Esophagus muscularis mucosa (tissue), 4 donors: ENCODE measurements at regions not wholly inside any gene's neighbourhood (a gene's known extent, or its start where the extent isn't known, plus 50 kb on each side); places are given as distances from the start of the nearest gene placed in this dataset.

ENCODE experiments used
- EP300 ChIP-seq: sonication (generic); formaldehyde crosslinking; IDR thresholded peaks from one replicate; pipeline ENCODE4 v1.6.1; 2017; ENCODE audit warnings: antibody characterized with exemption
- POLR2A ChIP-seq: fragments of 450-650 bp; IDR thresholded peaks from one replicate; pipeline ENCODE4 v1.6.1; 2017; ENCODE audit warnings: antibody characterized with exemption, moderate library complexity, mild to moderate bottlenecking, low read depth
- POLR2AphosphoS5 ChIP-seq, 2 donors: sonication (generic); formaldehyde crosslinking; IDR thresholded peaks; one replicate each; pipeline ENCODE4 v1.6.1; 2017; ENCODE audit warnings: antibody characterized with exemption in 2 of 2
- TF ChIP-seq, protein P1 (sequence below), 3 experiments: fragments of 200-600 bp in 2 of 3; fragments of 450-650 bp in 1 of 3; sonication (generic) in 2 of 3; IDR thresholded peaks; one replicate each; pipeline ENCODE4 v1.5.1; 2017 to 2019; ENCODE audit warnings: antibody characterized with exemption in 3 of 3, mild to moderate bottlenecking in 2 of 3, moderate library complexity in 1 of 3

DNA sequence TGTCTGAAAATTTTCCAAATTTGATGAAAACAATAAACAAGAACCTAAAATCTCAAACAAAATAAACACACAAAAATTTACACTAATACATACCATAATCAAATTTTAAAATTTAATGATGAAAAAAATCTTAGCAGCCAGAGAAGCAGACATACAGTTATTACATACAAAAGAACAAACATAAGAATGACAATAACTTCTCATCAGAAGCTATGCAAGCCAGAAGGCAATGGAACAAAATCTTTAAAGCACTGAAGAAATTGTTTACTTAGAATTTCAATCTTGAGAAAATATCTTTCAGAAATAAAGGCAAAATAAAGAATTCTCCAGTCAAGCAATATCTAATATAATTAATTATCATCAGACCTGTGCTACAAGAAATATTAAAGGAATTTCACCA, 121.3 kb downstream of the IDS start:
- TF ChIP-seq, protein P1, sequence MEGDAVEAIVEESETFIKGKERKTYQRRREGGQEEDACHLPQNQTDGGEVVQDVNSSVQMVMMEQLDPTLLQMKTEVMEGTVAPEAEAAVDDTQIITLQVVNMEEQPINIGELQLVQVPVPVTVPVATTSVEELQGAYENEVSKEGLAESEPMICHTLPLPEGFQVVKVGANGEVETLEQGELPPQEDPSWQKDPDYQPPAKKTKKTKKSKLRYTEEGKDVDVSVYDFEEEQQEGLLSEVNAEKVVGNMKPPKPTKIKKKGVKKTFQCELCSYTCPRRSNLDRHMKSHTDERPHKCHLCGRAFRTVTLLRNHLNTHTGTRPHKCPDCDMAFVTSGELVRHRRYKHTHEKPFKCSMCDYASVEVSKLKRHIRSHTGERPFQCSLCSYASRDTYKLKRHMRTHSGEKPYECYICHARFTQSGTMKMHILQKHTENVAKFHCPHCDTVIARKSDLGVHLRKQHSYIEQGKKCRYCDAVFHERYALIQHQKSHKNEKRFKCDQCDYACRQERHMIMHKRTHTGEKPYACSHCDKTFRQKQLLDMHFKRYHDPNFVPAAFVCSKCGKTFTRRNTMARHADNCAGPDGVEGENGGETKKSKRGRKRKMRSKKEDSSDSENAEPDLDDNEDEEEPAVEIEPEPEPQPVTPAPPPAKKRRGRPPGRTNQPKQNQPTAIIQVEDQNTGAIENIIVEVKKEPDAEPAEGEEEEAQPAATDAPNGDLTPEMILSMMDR (IDR thresholded peaks at IDR 0.05) = no peak
- TF ChIP-seq EP300 (no peak), POLR2A (no peak), POLR2AphosphoS5 (IDR thresholded peaks at IDR 0.05) (no peak)
